Body of pancreas (tissue), 4 donors: ENCODE measurements at regions not wholly inside any gene's neighbourhood (a gene's known extent, or its start where the extent isn't known, plus 50 kb on each side); places are given as distances from the start of the nearest gene placed in this dataset.
"Not testable (repeated sequence)": the region's sequence is repeated elsewhere in the genome, so short reads cannot be mapped to it uniquely, and the experiment has no call there.

ENCODE experiments used
- ATAC-seq: fragments of 150-250 bp; one replicate; pipeline ENCODE4 v1.9.1; 2016
- DNase-seq, 4 donors: peaks; one replicate each; pipeline ENCODE4 v3.0.0-alpha.2; 2019
- H3K27ac ChIP-seq, 4 donors: fragments of 200-600 bp; sonication (generic); 1 replicate in 3 of 4; 2 replicates in 1 of 4; pipeline versions ENCODE4 v1.5.1 to v1.6.1; 2016 to 2019; ENCODE audit warnings: mild to moderate bottlenecking in 1 of 4, mixed read lengths in 1 of 4, moderate library complexity in 1 of 4
- H3K27me3 ChIP-seq, 2 donors: fragments of 200-600 bp; sonication (generic); one replicate each; pipeline ENCODE4 v1.6.0; 2016; ENCODE audit warnings: mild to moderate bottlenecking in 1 of 2
- H3K36me3 ChIP-seq, 2 donors: fragments of 200-600 bp; sonication (generic); replicated peaks in 1 of 2; 2 replicates each; pipeline ENCODE4 v1.5.1; 2016; ENCODE audit warnings: low read depth in 2 of 2; ENCODE audit not compliant: insufficient read depth in 1 of 2
- H3K4me1 ChIP-seq: fragments of 200-600 bp; sonication (generic); one replicate; pipeline ENCODE4 v1.6.0; 2016
- H3K4me3 ChIP-seq, 2 donors: fragments of 200-600 bp; sonication (generic); 1 replicate in 1 of 2; 2 replicates in 1 of 2; pipeline ENCODE4 v1.5.1; 2016 to 2019
- H3K9me3 ChIP-seq, 3 donors: fragments of 200-600 bp; sonication (generic); 1 replicate in 2 of 3; 2 replicates in 1 of 3; pipeline ENCODE4 v1.5.1; 2016
- CTCF ChIP-seq, 7 experiments: fragments of 450-650 bp in 4 of 7; fragments of 200-600 bp in 3 of 7; sonication (generic) in 3 of 7; IDR thresholded peaks; one replicate each; pipeline ENCODE4 v1.5.1; 2016 to 2019; ENCODE audit warnings: antibody characterized with exemption in 7 of 7
- POLR2A ChIP-seq, 3 donors: fragments of 450-650 bp; IDR thresholded peaks; one replicate each; pipeline ENCODE4 v1.6.1; 2016; ENCODE audit warnings: antibody characterized with exemption in 3 of 3, mild to moderate bottlenecking in 2 of 3
- WGBS, 2 donors: methylation state at CpG; one replicate each; pipeline ENCODE4 v1.1.5; 2017; 5-methylcytosine and 5-hydroxymethylcytosine counted together
- intact Hi-C: fragments of 100-400 bp; cut with DNase I; formaldehyde crosslinking; loops from one replicate; pipeline ENCODE4 v1.15.1; 2023

GRCh38 chr11:126135235-126136176, 72.8 kb upstream of the CDON start:
- Histone ChIP-seq H3K27me3 (no peaks in the 10 kb centered on the region), H3K4me3 (no peak overlapping the region), H3K36me3 (no peaks in the 10 kb centered on the region), H3K9me3 (no peaks in the 10 kb centered on the region), H3K4me1 (peaks cover 33% of the 10 kb centered on the region), H3K27ac (peak overlapping the region in 2 of 4 donors; percentile 38)
- ATAC-seq = peak; percentile 49
- DNase-seq = peak in 1 of 4 donors; percentile 38
- intact Hi-C loops = no loop called here
- whole genome bisulfite sequencing, 2 donors = 31 to 36% methylated on average over 20 of the region's 20 CpGs
- TF ChIP-seq POLR2A (IDR thresholded peaks at IDR 0.05) = no peak
- no peak for TF ChIP-seq CTCF (IDR thresholded peaks at IDR 0.05)

- 58 to 61% methylated on average over 8 of the region's 8 CpGs for WGBS, 2 donors
- H3K9me3 ChIP-seq = no peaks in the 10 kb centered on the region
- H3K36me3 ChIP-seq = no peaks in the 10 kb centered on the region
- DNase-seq (no peak), ATAC-seq (no peak)
- H3K27ac ChIP-seq = peak overlapping the region in 2 of 4 donors; percentile 38
- H3K27me3 ChIP-seq = no peaks in the 10 kb centered on the region
- no peak overlapping the region for H3K4me3 ChIP-seq
- TF ChIP-seq CTCF (IDR thresholded peaks at IDR 0.05) (no peak), POLR2A (IDR thresholded peaks at IDR 0.05) (no peak)
- intact Hi-C loops = no loop called here
- H3K4me1 ChIP-seq = peaks cover 25% of the 10 kb centered on the region
Observed at GRCh38 chr11:126134461-126135155, 71.9 kb upstream of the CDON start.

DNA sequence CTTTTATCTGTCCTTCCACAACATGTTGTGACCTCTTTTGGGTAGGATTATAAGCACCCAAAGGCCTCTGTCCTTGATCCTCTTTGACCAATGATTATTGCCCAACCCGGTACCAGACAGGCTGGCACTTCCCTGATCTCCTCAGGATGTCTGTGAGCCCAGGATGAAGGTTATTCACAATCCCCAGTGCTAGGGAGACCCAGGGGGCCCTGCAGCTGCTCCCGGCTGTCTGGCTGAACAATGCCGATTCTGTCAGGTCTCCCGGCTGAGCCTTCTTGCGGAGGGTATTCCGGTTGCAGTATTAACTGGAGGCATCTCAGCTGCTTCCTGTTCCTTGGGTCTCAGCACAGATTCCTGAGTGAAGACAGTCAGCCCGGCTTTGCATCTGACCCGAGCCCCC, 71.2 kb upstream of the CDON start:
- intact Hi-C loops = no loop called here
- Histone ChIP-seq H3K27me3 (no peaks in the 10 kb centered on the region), H3K27ac (no peak overlapping the region), H3K4me3 (no peak overlapping the region), H3K36me3 (no peaks in the 10 kb centered on the region), H3K4me1 (peaks cover 23% of the 10 kb centered on the region), H3K9me3 (no peaks in the 10 kb centered on the region)
- DNase-seq (no peak), ATAC-seq (no peak)
- TF ChIP-seq POLR2A (IDR thresholded peaks at IDR 0.05) = no peak
- WGBS, 2 donors = 76 to 83% methylated on average over 8 of the region's 8 CpGs

DNA sequence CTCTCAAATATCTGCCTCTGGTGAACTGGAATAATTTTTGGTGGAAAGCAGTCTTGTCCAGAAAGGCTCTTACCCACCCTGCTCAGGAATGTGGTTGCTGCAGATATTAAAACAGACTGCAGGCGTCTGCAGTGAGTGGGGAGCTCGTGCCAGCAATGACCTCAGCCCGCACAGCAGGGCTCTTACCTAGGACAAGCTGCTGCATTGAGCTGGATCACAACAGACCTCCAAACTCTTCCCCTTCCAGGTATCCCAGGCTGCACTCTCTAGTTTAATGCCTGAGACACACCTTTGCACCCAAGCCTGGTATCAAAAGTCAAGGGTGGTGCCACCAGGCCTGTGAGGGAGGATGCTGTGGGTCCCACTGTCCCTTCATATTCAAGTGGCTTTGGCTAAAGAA, 69.7 kb upstream of the CDON start:
- ATAC-seq (peak; percentile 81), DNase-seq (peak; percentile 54 to 78 (median 70))
- intact Hi-C loops = no loop called here
- Histone ChIP-seq H3K36me3 (no peaks in the 10 kb centered on the region), H3K27ac (peak overlapping the region in 3 of 4 donors; percentile 55 to 70 (median 63)), H3K9me3 (no peaks in the 10 kb centered on the region), H3K27me3 (no peaks in the 10 kb centered on the region), H3K4me3 (no peak overlapping the region), H3K4me1 (peaks cover 28% of the 10 kb centered on the region)
- TF ChIP-seq CTCF (IDR thresholded peaks at IDR 0.05) (peak in 3 of 7 experiments; percentile 18 to 30 (median 21)), POLR2A (IDR thresholded peaks at IDR 0.05) (no peak)
- 55 to 58% methylated on average over 3 of the region's 3 CpGs for WGBS, 2 donors

- ATAC-seq, H3K27ac ChIP-seq, H3K27me3 ChIP-seq, H3K9me3 ChIP-seq, DNase-seq, intact Hi-C loops, H3K36me3 ChIP-seq, H3K4me3 ChIP-seq: not testable (repeated sequence)
- H3K4me1 ChIP-seq = peaks cover 28% of the 10 kb centered on the region
- 85 to 89% methylated on average over 11 of the region's 11 CpGs for WGBS, 2 donors
Observed at GRCh38 chr11:126130781-126131180, 68.1 kb upstream of the CDON start.
